ENCODE measurements at regions not wholly inside any gene's neighbourhood (a gene's known extent, or its start where the extent isn't known, plus 50 kb on each side); places are given as distances from the start of the nearest gene placed in this dataset.

GRCh38 chr5:66538531-66538930 lies 57.7 kb upstream of the MAST4 start:
- no peak for DNase-seq (ENCODE audit: low read depth in 2 of 3, low spot score in 2 of 3)

GRCh38 chr5:66540078-66540477 lies 56.1 kb upstream of the MAST4 start:
- no peak for DNase-seq (ENCODE audit: low read depth in 2 of 3, low spot score in 2 of 3)

- DNase-seq (ENCODE audit: low read depth in 2 of 3, low spot score in 2 of 3), result no peak
These were observed 53.5 kb upstream of the MAST4 start for GRCh38 chr5:66542711-66543110.
